HepG2 (cell line): ENCODE measurements at regions not wholly inside any gene's neighbourhood (a gene's known extent, or its start where the extent isn't known, plus 50 kb on each side); places are given as distances from the start of the nearest gene placed in this dataset.

ENCODE experiments used
- ATAC-seq: fragments of 200-7000 bp; cut with Tn5 transposase; 3 replicates; pipeline ENCODE4 v1.9.1; 2020; ENCODE audit warnings: mild to moderate bottlenecking, moderate library complexity
- BruUV-seq: library from RNA; stranded (reverse); fragments of 400-500 nt; replicated peaks from 2 replicates; lab custom pipeline; 2021; lab: Mats Ljungman, UMichigan
- CTCF ChIA-PET: fragments of 300-600 bp; formaldehyde crosslinking; extraction: SDS; loops from one replicate; lab custom pipeline; 2021; ENCODE audit warnings: low total read pairs, inconsistent platforms, low intra/inter-chr PET ratio; lab: Yijun Ruan, JAX
- POLR2A ChIA-PET: fragments of 350-600 bp; sonication (Branson Sonifier 250); formaldehyde crosslinking; loops from one replicate; lab custom pipeline; 2020; ENCODE audit warnings: antibody characterized with exemption, inconsistent platforms; lab: Yijun Ruan, JAX
- DNase-seq: peaks from one replicate; pipeline ENCODE4 v3.0.0-alpha.2; 2015; ENCODE audit warnings: low spot score
- FAIRE-seq: peaks from 3 replicates; lab custom pipeline; 2011; peaks lifted over from hg19 to GRCh38; lab: Jason Lieb, UNC
- H2AFZ ChIP-seq: one replicate; pipeline ENCODE4 v1.6.1; 2011; ENCODE audit warnings: low read length, inconsistent platforms
- H3K27ac ChIP-seq: fragments of 300-600 bp; 3 replicates; pipeline ENCODE4 v1.8.0; 2011; ENCODE audit warnings: mixed run types, mild to moderate bottlenecking, mixed read lengths, low read length, inconsistent platforms; ENCODE audit not compliant: insufficient read depth; ENCODE audit errors: extremely low read length
- H3K27me3 ChIP-seq, 2 experiments: fragments of 200-600 bp in 1 of 2; 2 replicates in 1 of 2; 3 replicates in 1 of 2; pipeline versions ENCODE4 v1.6.0 to v1.8.0; 2011; ENCODE audit warnings: low read length in 2 of 2, mild to moderate bottlenecking in 2 of 2, moderate library complexity in 2 of 2, inconsistent platforms in 1 of 2; ENCODE audit not compliant: insufficient read depth in 2 of 2, control insufficient read depth in 1 of 2
- H3K36me3 ChIP-seq, 2 experiments: fragments of 200-600 bp in 1 of 2; replicated peaks in 1 of 2; 2 replicates in 1 of 2; 3 replicates in 1 of 2; pipeline versions ENCODE4 v1.5.1 to v1.8.0; 2011; ENCODE audit warnings: low read length in 2 of 2, inconsistent platforms in 1 of 2; ENCODE audit not compliant: insufficient read depth in 2 of 2, control insufficient read depth in 1 of 2
- H3K4me1 ChIP-seq: 2 replicates; pipeline ENCODE4 v1.5.1; 2012; ENCODE audit warnings: low read length, inconsistent platforms; ENCODE audit not compliant: insufficient read depth
- H3K4me2 ChIP-seq: 2 replicates; pipeline ENCODE4 v1.6.0; 2011; ENCODE audit warnings: low read depth, low read length, inconsistent platforms
- H3K4me3 ChIP-seq, 3 experiments: fragments of 200-600 bp in 1 of 3; sonication (generic), shearing (Covaris generic) in 1 of 3; replicated peaks in 1 of 3; 2 replicates each; pipeline ENCODE4 v1.5.1; 2011 to 2016; ENCODE audit warnings: low read length in 3 of 3, inconsistent platforms in 2 of 3, low read depth in 2 of 3, mild to moderate bottlenecking in 2 of 3, control low read depth in 1 of 3, mixed read lengths in 1 of 3; ENCODE audit not compliant: insufficient read depth in 1 of 3
- H3K79me2 ChIP-seq: one replicate; pipeline ENCODE4 v1.6.1; 2011; ENCODE audit warnings: low read length, inconsistent platforms; ENCODE audit not compliant: insufficient read depth
- H3K9ac ChIP-seq: 2 replicates; pipeline ENCODE4 v1.6.0; 2011; ENCODE audit warnings: mild to moderate bottlenecking, low read depth, low read length, inconsistent platforms; ENCODE audit not compliant: insufficient read depth
- H3K9me3 ChIP-seq: 2 replicates; pipeline ENCODE4 v1.5.1; 2012; ENCODE audit warnings: mild to moderate bottlenecking, low read length
- H4K20me1 ChIP-seq: 2 replicates; pipeline ENCODE4 v1.6.0; 2011; ENCODE audit warnings: inconsistent platforms, mild to moderate bottlenecking, low read length, moderate library complexity; ENCODE audit not compliant: insufficient read depth
- CREB1 ChIP-seq, 2 experiments: fragments of 450-650 bp in 1 of 2; IDR thresholded peaks; 2 replicates each; pipeline ENCODE4 v1.6.1; 2016 to 2017; ENCODE audit warnings: control low read depth in 1 of 2, mild to moderate bottlenecking in 1 of 2, missing compliant biosample characterization in 1 of 2, missing genetic modification characterization in 1 of 2
- ELF1 ChIP-seq: sonication (generic); formaldehyde crosslinking; IDR thresholded peaks from 2 replicates; pipeline ENCODE4 v1.4.0; 2020; ENCODE audit warnings: missing genetic modification reagents
- SPEN ChIP-seq: sonication (generic); formaldehyde crosslinking; IDR thresholded peaks from 2 replicates; pipeline ENCODE4 v1.5.1; 2020; ENCODE audit warnings: low read depth, mild to moderate bottlenecking, missing genetic modification reagents
- ZNF280B ChIP-seq: sonication (generic); formaldehyde crosslinking; IDR thresholded peaks from 2 replicates; pipeline ENCODE4 v1.5.0; 2020; ENCODE audit warnings: missing genetic modification reagents, mild to moderate bottlenecking, borderline replicate concordance
- ZNF512B ChIP-seq: sonication (generic); formaldehyde crosslinking; IDR thresholded peaks from 2 replicates; pipeline ENCODE4 v1.5.1; 2020; ENCODE audit warnings: missing genetic modification reagents, mild to moderate bottlenecking, borderline replicate concordance
- ZNF563 ChIP-seq: sonication (generic); formaldehyde crosslinking; IDR thresholded peaks from 2 replicates; pipeline ENCODE4 v1.8.0; 2022; ENCODE audit warnings: mild to moderate bottlenecking, moderate library complexity, missing genetic modification reagents
- ZNF780A ChIP-seq: sonication (generic); formaldehyde crosslinking; IDR thresholded peaks from 2 replicates; pipeline ENCODE4 v1.8.0; 2022; ENCODE audit warnings: mild to moderate bottlenecking, missing genetic modification reagents, moderate library complexity
- ZNF781 ChIP-seq: sonication (generic); formaldehyde crosslinking; IDR thresholded peaks from 2 replicates; pipeline ENCODE4 v1.5.1; 2020; ENCODE audit warnings: borderline replicate concordance, mild to moderate bottlenecking, missing genetic modification reagents; ENCODE audit errors: not compliant biosample characterization
- WGBS: methylation state at CpG from one replicate; pipeline ENCODE4 v1.1.6; 2017; ENCODE audit warnings: low lambda C conversion rate; 5-methylcytosine and 5-hydroxymethylcytosine counted together
- in situ Hi-C: cut with HindIII; loops from 2 replicates; pipeline ENCODE4 v1.10.0; 2017; ENCODE audit warnings: low pct_unique_long_range_greater_than_20kb; ENCODE audit not compliant: extremely low pct_ligation_motif_present
- intact Hi-C: fragments of 100-400 bp; cut with micrococcal nuclease; formaldehyde crosslinking; loops from one replicate; pipeline ENCODE4 v1.10.0; 2022; ENCODE audit not compliant: unreplicated experiment

GRCh38 chr6:169153401-169153800 is 100.2 kb downstream of the THBS2 start:
- H3K9me3 ChIP-seq, result 0 out of 2 replicates have a peak, but pooled peaks cover 4% of the 10 kb centered on the region
- no peaks in the 10 kb centered on the region for H4K20me1 ChIP-seq
- WGBS, result 5% methylated on average over 4 of the region's 4 CpGs
- H3K27ac ChIP-seq, result no peak overlapping the region
- no peak overlapping the region for H3K4me2 ChIP-seq
- no peak overlapping the region for H3K9ac ChIP-seq
- BruUV-seq, result no TSS peak
- ATAC-seq (no peak), DNase-seq (no peak), FAIRE-seq (no peak)
- no peaks in the 10 kb centered on the region for H3K4me1 ChIP-seq
- POLR2A ChIA-PET, result no interaction called here
- peaks cover 11 to 36% of the 10 kb centered on the region in 2 experiments for H3K27me3 ChIP-seq
- CTCF ChIA-PET, result no interaction called here
- peak; percentile 58 for TF ChIP-seq CREB1 (IDR thresholded peaks at IDR 0.05)
- no peak for TF ChIP-seq CREB1 (CRISPR knock-in tag; IDR thresholded peaks at IDR 0.05)
- no peak for TF ChIP-seq SPEN
- no peak overlapping the region for H2AFZ ChIP-seq
- H3K79me2 ChIP-seq, result no peaks in the 10 kb centered on the region
- H3K36me3 ChIP-seq, result no peaks in the 10 kb centered on the region
- H3K4me3 ChIP-seq, result no peak overlapping the region
- intact Hi-C loops (no loop called here), in situ Hi-C loops (no loop called here)

- BruUV-seq, result no TSS peak
- Histone ChIP-seq H3K4me3 (no peak overlapping the region), H3K27me3 (peaks cover 5 to 42% of the 10 kb centered on the region in 2 experiments; a peak in 4 of 5 replicates), H3K36me3 (no peaks in the 10 kb centered on the region), H3K4me2 (no peak overlapping the region), H3K27ac (no peak overlapping the region), H3K9ac (no peak overlapping the region), H3K9me3 (0 out of 2 replicates have a peak, but pooled peaks cover 4% of the 10 kb centered on the region), H3K4me1 (no peaks in the 10 kb centered on the region), H4K20me1 (no peaks in the 10 kb centered on the region), H2AFZ (no peak overlapping the region), H3K79me2 (no peaks in the 10 kb centered on the region)
- ATAC-seq (no peak), FAIRE-seq (no peak), DNase-seq (no peak)
- no peak for TF ChIP-seq ZNF512B (CRISPR knock-in tag)
- TF ChIP-seq ZNF781 (CRISPR knock-in tag), result no peak
- TF ChIP-seq ZNF280B, result no peak
- TF ChIP-seq ELF1 (CRISPR knock-in tag), result no peak
- no peak for TF ChIP-seq ZNF563 (CRISPR knock-in tag)
- no peak for TF ChIP-seq ZNF780A
- in situ Hi-C loops (no loop called here), intact Hi-C loops (no loop called here)
- CTCF ChIA-PET, result no interaction called here
- POLR2A ChIA-PET, result no interaction called here
- 3% methylated on average over 2 of the region's 2 CpGs for whole genome bisulfite sequencing
These were observed 107.1 kb downstream of the THBS2 start for GRCh38 chr6:169146521-169146920.
